H1 (cell line): ENCODE measurements at regions not wholly inside any gene's neighbourhood (a gene's known extent, or its start where the extent isn't known, plus 50 kb on each side); places are given as distances from the start of the nearest gene placed in this dataset.

Source experiments
- CHD2 ChIP-seq: IDR thresholded peaks from 2 replicates; pipeline ENCODE4 v1.6.1; 2012; ENCODE audit warnings: low read length, improper control_type of control experiment
- CTCF ChIP-seq, 3 experiments: IDR thresholded peaks; 1 replicate in 2 of 3; 2 replicates in 1 of 3; pipeline versions ENCODE4 v1.5.1 to v1.6.1; 2011; ENCODE audit warnings: low read length in 3 of 3, mild to moderate bottlenecking in 3 of 3, inconsistent platforms in 2 of 3, low read depth in 1 of 3, moderate library complexity in 1 of 3; ENCODE audit not compliant: insufficient read depth in 1 of 3; ENCODE audit errors: control extremely low read depth in 1 of 3
- EP300 ChIP-seq, 2 experiments: IDR thresholded peaks; 1 replicate in 1 of 2; 2 replicates in 1 of 2; pipeline ENCODE4 v1.6.1; 2011 to 2012; ENCODE audit warnings: low read depth in 2 of 2, low read length in 2 of 2, mild to moderate bottlenecking in 2 of 2, borderline replicate concordance in 1 of 2, inconsistent platforms in 1 of 2, moderate library complexity in 1 of 2
- EZH2 ChIP-seq: fragments of 200-600 bp; sonication (generic); IDR thresholded peaks from 2 replicates; pipeline ENCODE4 v1.7.1; 2012; ENCODE audit warnings: low read depth, mild to moderate bottlenecking, moderate library complexity, low read length, inconsistent platforms; ENCODE audit not compliant: severe bottlenecking
- NRF1 ChIP-seq: IDR thresholded peaks from 2 replicates; pipeline ENCODE4 v1.6.1; 2011; ENCODE audit warnings: mild to moderate bottlenecking, low read depth, low read length, improper control_type of control experiment
- POLR2A ChIP-seq, 2 experiments: IDR thresholded peaks; 1 replicate in 1 of 2; 2 replicates in 1 of 2; pipeline ENCODE4 v1.6.1; 2011; ENCODE audit warnings: low read depth in 2 of 2, low read length in 2 of 2, mild to moderate bottlenecking in 2 of 2; ENCODE audit errors: control extremely low read depth in 1 of 2
- POU5F1 ChIP-seq: IDR thresholded peaks from 2 replicates; pipeline ENCODE4 v1.6.1; 2011; ENCODE audit warnings: low read depth, mild to moderate bottlenecking, low read length, moderate library complexity
- RXRA ChIP-seq: IDR thresholded peaks from 2 replicates; pipeline ENCODE4 v1.6.1; 2011; ENCODE audit warnings: low read depth, mild to moderate bottlenecking, low read length, moderate library complexity; ENCODE audit not compliant: insufficient read depth
- SP1 ChIP-seq: IDR thresholded peaks from 2 replicates; pipeline ENCODE4 v1.6.1; 2011; ENCODE audit warnings: low read depth, low read length
- TAF7 ChIP-seq: optimal IDR thresholded peaks from 2 replicates; pipeline ENCODE3; 2011; ENCODE audit warnings: low read depth, mild to moderate bottlenecking, inconsistent platforms, low read length, moderate library complexity, borderline replicate concordance
- TBP ChIP-seq: IDR thresholded peaks from 2 replicates; pipeline ENCODE4 v1.6.1; 2011; ENCODE audit warnings: low read depth, low read length, improper control_type of control experiment
- TCF12 ChIP-seq: IDR thresholded peaks from 2 replicates; pipeline ENCODE4 v1.6.1; 2011; ENCODE audit warnings: low read depth, mild to moderate bottlenecking, low read length

GRCh38 chr2:228614741-228615140 lies 433.3 kb upstream of the SPHKAP start:
- no peak for TF ChIP-seq SP1
- no peak for TF ChIP-seq EP300 (IDR thresholded peaks at IDR 0.05; ENCODE audit: borderline replicate concordance in 1 of 2, low read depth in 2 of 2, low read length in 2 of 2)
- TF ChIP-seq POLR2A (IDR thresholded peaks at IDR 0.05; ENCODE audit: control extremely low read depth in 1 of 2, low read depth in 2 of 2, low read length in 2 of 2), result no peak
- TF ChIP-seq CTCF (IDR thresholded peaks at IDR 0.05; ENCODE audit: control extremely low read depth in 1 of 3, insufficient read depth in 1 of 3, low read depth in 1 of 3, low read length in 3 of 3), result no peak
- TF ChIP-seq TCF12, result no peak
- TF ChIP-seq TBP, result no peak
- no peak for TF ChIP-seq TAF7
- no peak for TF ChIP-seq EZH2
- no peak for TF ChIP-seq NRF1
- TF ChIP-seq CHD2, result no peak
- TF ChIP-seq POU5F1, result no peak
- TF ChIP-seq RXRA, result no peak
